ENCODE measurements at regions not wholly inside any gene's neighbourhood (a gene's known extent, or its start where the extent isn't known, plus 50 kb on each side); places are given as distances from the start of the nearest gene placed in this dataset.
"Not testable (repeated sequence)": the region's sequence is repeated elsewhere in the genome, so short reads cannot be mapped to it uniquely, and the experiment has no call there.

- not testable (repeated sequence) for H3K4me1 ChIP-seq (ENCODE audit: control insufficient read depth in 2 of 2, insufficient read depth in 2 of 2, low read length in 2 of 2); H3K9me3 ChIP-seq (ENCODE audit: control insufficient read depth in 2 of 2, insufficient read depth in 1 of 2, low read length in 1 of 2); H3K36me3 ChIP-seq (ENCODE audit: control insufficient read depth in 2 of 2, insufficient read depth in 2 of 2, low read length in 1 of 2); H3K27ac ChIP-seq (ENCODE audit: low read depth in 1 of 2, low read length in 1 of 2); H3K27me3 ChIP-seq (ENCODE audit: control insufficient read depth in 2 of 2, insufficient read depth in 1 of 2, low read length in 1 of 2); H3K4me3 ChIP-seq (ENCODE audit: low read length in 2 of 2); DNase-seq (ENCODE audit: low read depth in 6 of 9, low spot score in 9 of 9)
- WGBS = 98% methylated on average over 3 of the region's 3 CpGs
These were observed 63.8 kb upstream of the ARRDC3 start for GRCh38 chr5:91446880-91447279.

GRCh38 chr5:91443761-91444467 lies 60.8 kb upstream of the ARRDC3 start:
- Histone ChIP-seq H3K36me3 (ENCODE audit: control insufficient read depth in 2 of 2, insufficient read depth in 2 of 2, low read length in 1 of 2) (no peaks in the 10 kb centered on the region), H3K4me1 (ENCODE audit: control insufficient read depth in 2 of 2, insufficient read depth in 2 of 2, low read length in 2 of 2) (no peaks in the 10 kb centered on the region), H3K27ac (ENCODE audit: low read depth in 1 of 2, low read length in 1 of 2) (no peak overlapping the region), H3K9me3 (ENCODE audit: control insufficient read depth in 2 of 2, insufficient read depth in 1 of 2, low read length in 1 of 2) (no peaks in the 10 kb centered on the region), H3K4me3 (ENCODE audit: low read length in 2 of 2) (no peak overlapping the region), H3K27me3 (ENCODE audit: control insufficient read depth in 2 of 2, insufficient read depth in 1 of 2, low read length in 1 of 2) (no peaks in the 10 kb centered on the region)
- WGBS = 94% methylated on average over 1 of the region's 1 CpG
- DNase-seq (ENCODE audit: low read depth in 6 of 9, low spot score in 9 of 9) = no peak

- H3K4me3 ChIP-seq (ENCODE audit: low read length in 2 of 2) = no peak overlapping the region
- H3K27ac ChIP-seq (ENCODE audit: low read depth in 1 of 2, low read length in 1 of 2) = no peak overlapping the region
- H3K27me3 ChIP-seq (ENCODE audit: control insufficient read depth in 2 of 2, insufficient read depth in 1 of 2, low read length in 1 of 2) = no peaks in the 10 kb centered on the region
- DNase-seq (ENCODE audit: low read depth in 6 of 9, low spot score in 9 of 9) = no peak
- no peaks in the 10 kb centered on the region for H3K9me3 ChIP-seq (ENCODE audit: control insufficient read depth in 2 of 2, insufficient read depth in 1 of 2, low read length in 1 of 2)
- H3K36me3 ChIP-seq (ENCODE audit: control insufficient read depth in 2 of 2, insufficient read depth in 2 of 2, low read length in 1 of 2) = no peaks in the 10 kb centered on the region
- no peaks in the 10 kb centered on the region for H3K4me1 ChIP-seq (ENCODE audit: control insufficient read depth in 2 of 2, insufficient read depth in 2 of 2, low read length in 2 of 2)
- WGBS = 98% methylated on average over 1 of the region's 1 CpG
These were observed 59.9 kb upstream of the ARRDC3 start for GRCh38 chr5:91443023-91443422.

- H3K36me3 ChIP-seq (ENCODE audit: control insufficient read depth in 2 of 2, insufficient read depth in 2 of 2, low read length in 1 of 2) = no peaks in the 10 kb centered on the region
- 97% methylated on average over 1 of the region's 1 CpG for WGBS
- H3K9me3 ChIP-seq (ENCODE audit: control insufficient read depth in 2 of 2, insufficient read depth in 1 of 2, low read length in 1 of 2) = no peaks in the 10 kb centered on the region
- H3K27me3 ChIP-seq (ENCODE audit: control insufficient read depth in 2 of 2, insufficient read depth in 1 of 2, low read length in 1 of 2) = no peaks in the 10 kb centered on the region
- no peak overlapping the region for H3K27ac ChIP-seq (ENCODE audit: low read depth in 1 of 2, low read length in 1 of 2)
- no peak overlapping the region for H3K4me3 ChIP-seq (ENCODE audit: low read length in 2 of 2)
- H3K4me1 ChIP-seq (ENCODE audit: control insufficient read depth in 2 of 2, insufficient read depth in 2 of 2, low read length in 2 of 2) = no peaks in the 10 kb centered on the region
- DNase-seq (ENCODE audit: low read depth in 6 of 9, low spot score in 9 of 9) = no peak
These were observed 58.0 kb upstream of the ARRDC3 start for GRCh38 chr5:91441082-91441481.

- H3K9me3 ChIP-seq (ENCODE audit: control insufficient read depth in 2 of 2, insufficient read depth in 1 of 2, low read length in 1 of 2) = no peaks in the 10 kb centered on the region
- H3K27ac ChIP-seq (ENCODE audit: low read depth in 1 of 2, low read length in 1 of 2) = no peak overlapping the region
- H3K4me1 ChIP-seq (ENCODE audit: control insufficient read depth in 2 of 2, insufficient read depth in 2 of 2, low read length in 2 of 2) = no peaks in the 10 kb centered on the region
- no peak overlapping the region for H3K4me3 ChIP-seq (ENCODE audit: low read length in 2 of 2)
- 96% methylated on average over 1 of the region's 1 CpG for WGBS
- H3K27me3 ChIP-seq (ENCODE audit: control insufficient read depth in 2 of 2, insufficient read depth in 1 of 2, low read length in 1 of 2) = no peaks in the 10 kb centered on the region
- DNase-seq (ENCODE audit: low read depth in 6 of 9, low spot score in 9 of 9) = no peak
- H3K36me3 ChIP-seq (ENCODE audit: control insufficient read depth in 2 of 2, insufficient read depth in 2 of 2, low read length in 1 of 2) = no peaks in the 10 kb centered on the region
These were observed 55.8 kb upstream of the ARRDC3 start for GRCh38 chr5:91438871-91439270.

- Histone ChIP-seq H3K4me3 (ENCODE audit: low read length in 2 of 2) (no peak overlapping the region), H3K4me1 (ENCODE audit: control insufficient read depth in 2 of 2, insufficient read depth in 2 of 2, low read length in 2 of 2) (no peaks in the 10 kb centered on the region), H3K36me3 (ENCODE audit: control insufficient read depth in 2 of 2, insufficient read depth in 2 of 2, low read length in 1 of 2) (no peaks in the 10 kb centered on the region), H3K27ac (ENCODE audit: low read depth in 1 of 2, low read length in 1 of 2) (no peak overlapping the region), H3K9me3 (ENCODE audit: control insufficient read depth in 2 of 2, insufficient read depth in 1 of 2, low read length in 1 of 2) (no peaks in the 10 kb centered on the region), H3K27me3 (ENCODE audit: control insufficient read depth in 2 of 2, insufficient read depth in 1 of 2, low read length in 1 of 2) (no peaks in the 10 kb centered on the region)
- DNase-seq (ENCODE audit: low read depth in 6 of 9, low spot score in 9 of 9) = no peak
- WGBS = 95% methylated on average over 3 of the region's 3 CpGs
These were observed 53.1 kb upstream of the ARRDC3 start for GRCh38 chr5:91436241-91436640.

- Histone ChIP-seq H3K9me3 (ENCODE audit: control insufficient read depth in 2 of 2, insufficient read depth in 1 of 2, low read length in 1 of 2) (no peaks in the 10 kb centered on the region), H3K4me1 (ENCODE audit: control insufficient read depth in 2 of 2, insufficient read depth in 2 of 2, low read length in 2 of 2) (no peaks in the 10 kb centered on the region), H3K27ac (ENCODE audit: low read depth in 1 of 2, low read length in 1 of 2) (peak overlapping the region in 1 of 2 donors; percentile 60), H3K27me3 (ENCODE audit: control insufficient read depth in 2 of 2, insufficient read depth in 1 of 2, low read length in 1 of 2) (no peaks in the 10 kb centered on the region), H3K4me3 (ENCODE audit: low read length in 2 of 2) (no peak overlapping the region), H3K36me3 (ENCODE audit: control insufficient read depth in 2 of 2, insufficient read depth in 2 of 2, low read length in 1 of 2) (no peaks in the 10 kb centered on the region)
- DNase-seq (ENCODE audit: low read depth in 6 of 9, low spot score in 9 of 9) = peak in 6 of 9 donors; percentile 7 to 53 (median 12)
These were observed 51.2 kb upstream of the ARRDC3 start for GRCh38 chr5:91434348-91434747.

- peak in 1 of 9 donors; percentile 2 for DNase-seq (ENCODE audit: low read depth in 6 of 9, low spot score in 9 of 9)
- Histone ChIP-seq H3K27ac (ENCODE audit: low read depth in 1 of 2, low read length in 1 of 2) (peak overlapping the region in 1 of 2 donors; percentile 70), H3K4me1 (ENCODE audit: control insufficient read depth in 2 of 2, insufficient read depth in 2 of 2, low read length in 2 of 2) (no peaks in the 10 kb centered on the region), H3K4me3 (ENCODE audit: low read length in 2 of 2) (no peak overlapping the region), H3K36me3 (ENCODE audit: control insufficient read depth in 2 of 2, insufficient read depth in 2 of 2, low read length in 1 of 2) (no peaks in the 10 kb centered on the region), H3K9me3 (ENCODE audit: control insufficient read depth in 2 of 2, insufficient read depth in 1 of 2, low read length in 1 of 2) (no peaks in the 10 kb centered on the region), H3K27me3 (ENCODE audit: control insufficient read depth in 2 of 2, insufficient read depth in 1 of 2, low read length in 1 of 2) (no peaks in the 10 kb centered on the region)
- WGBS = 82% methylated on average over 1 of the region's 1 CpG
These were observed 50.7 kb upstream of the ARRDC3 start for GRCh38 chr5:91433861-91434260.
